ENCODE measurements at regions not wholly inside any gene's neighbourhood (a gene's known extent, or its start where the extent isn't known, plus 50 kb on each side); places are given as distances from the start of the nearest gene placed in this dataset.

GRCh38 chr17:79434215-79434614 is 176.6 kb downstream of the RBFOX3 start:
- TF ChIP-seq ARNT (IDR thresholded peaks at IDR 0.05), result no peak
- no peak for TF ChIP-seq HDGF (IDR thresholded peaks at IDR 0.05; ENCODE audit: borderline replicate concordance)
- TF ChIP-seq SP1 (IDR thresholded peaks at IDR 0.05), result no peak
- no peak for TF ChIP-seq ZNF384 (IDR thresholded peaks at IDR 0.05)
- no peak for TF ChIP-seq L3MBTL2 (conservative IDR thresholded peaks at IDR 0.05)
- no peak for TF ChIP-seq FOXK2 (IDR thresholded peaks at IDR 0.05)
